Stimulated activated CD4-positive, alpha-beta T cell treated with anti-CD3 and anti-CD28 coated beads, Interleukin-15, amount 100 ng/mL, for 24 hours (primary cell): ENCODE measurements at regions not wholly inside any gene's neighbourhood (a gene's known extent, or its start where the extent isn't known, plus 50 kb on each side); places are given as distances from the start of the nearest gene placed in this dataset.

Experiments
- DNase-seq: peaks from one replicate; pipeline ENCODE4 v3.0.0-alpha.2; 2020

- DNase-seq, result no peak
Observed at GRCh38 chr1:37130221-37130948, 96.1 kb upstream of the GRIK3 start.

GRCh38 chr1:37131281-37131680, 97.0 kb upstream of the GRIK3 start:
- no peak for DNase-seq

DNA sequence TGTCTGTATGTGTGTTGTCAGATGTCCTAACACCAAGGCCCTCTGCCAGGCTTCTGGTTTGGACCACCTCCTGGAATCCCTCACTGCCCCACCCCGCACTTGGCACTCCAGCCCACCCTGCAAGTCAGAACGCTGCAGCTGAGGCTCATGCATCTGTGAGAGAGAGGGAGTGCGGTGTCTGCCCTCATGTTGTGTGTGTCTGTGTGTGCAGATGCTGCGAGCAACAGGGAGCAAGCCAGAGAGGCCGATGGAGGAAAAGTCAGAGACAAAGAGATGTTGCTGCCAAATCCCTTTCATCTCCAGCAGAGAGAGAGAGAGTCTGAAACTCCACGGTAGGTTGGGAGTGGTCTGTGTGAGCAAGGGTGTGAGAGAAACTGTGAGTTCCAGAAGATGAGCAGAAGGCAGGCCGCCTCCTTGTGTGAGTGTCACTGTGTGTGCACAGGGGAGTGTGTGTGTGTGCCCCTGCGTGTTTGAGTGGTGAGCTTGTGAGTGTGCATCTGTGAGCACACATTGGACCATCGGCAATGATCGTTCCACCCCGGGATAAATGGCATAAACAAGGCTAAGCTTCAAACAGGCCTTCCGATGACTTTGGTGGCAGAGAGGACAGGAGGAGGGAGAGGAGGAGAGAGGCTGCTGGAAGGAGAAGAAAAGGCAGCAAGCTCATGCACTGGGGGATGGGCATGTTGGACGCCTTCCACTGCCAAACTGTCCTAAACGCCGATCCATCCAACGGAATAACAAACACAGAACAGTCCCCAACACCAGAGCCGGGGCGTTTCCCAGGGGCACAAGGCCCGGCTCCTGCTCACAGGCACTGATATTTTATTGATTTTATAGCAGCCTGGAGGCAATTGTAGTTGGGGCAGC, 99.2 kb upstream of the GRIK3 start:
- no peak for DNase-seq

GRCh38 chr1:37134599-37134998, 100.3 kb upstream of the GRIK3 start:
- no peak for DNase-seq

DNA sequence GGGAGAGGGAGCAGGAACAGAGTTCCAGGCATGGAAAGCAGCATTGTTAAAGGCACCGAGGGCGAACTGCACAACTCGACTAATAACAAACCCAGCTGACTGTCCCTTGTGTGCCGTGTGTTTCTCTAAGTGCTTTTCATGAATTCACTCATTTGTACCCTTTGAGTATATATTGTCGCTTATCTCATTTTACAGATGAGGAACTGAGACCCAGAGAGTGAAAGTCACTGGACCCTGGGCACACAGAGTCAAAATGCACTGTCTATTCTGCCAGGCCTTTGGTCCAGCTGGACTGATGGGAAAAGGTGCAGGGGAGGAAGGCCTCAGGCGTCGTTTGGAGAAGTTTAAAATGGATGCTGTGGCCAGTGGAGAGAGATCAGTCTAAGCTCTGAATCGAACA, 100.7 kb upstream of the GRIK3 start:
- DNase-seq, result no peak

GRCh38 chr1:37137014-37137413, 102.7 kb upstream of the GRIK3 start:
- no peak for DNase-seq

- DNase-seq, result no peak
Observed at GRCh38 chr1:37137601-37138000, 103.3 kb upstream of the GRIK3 start.

DNA sequence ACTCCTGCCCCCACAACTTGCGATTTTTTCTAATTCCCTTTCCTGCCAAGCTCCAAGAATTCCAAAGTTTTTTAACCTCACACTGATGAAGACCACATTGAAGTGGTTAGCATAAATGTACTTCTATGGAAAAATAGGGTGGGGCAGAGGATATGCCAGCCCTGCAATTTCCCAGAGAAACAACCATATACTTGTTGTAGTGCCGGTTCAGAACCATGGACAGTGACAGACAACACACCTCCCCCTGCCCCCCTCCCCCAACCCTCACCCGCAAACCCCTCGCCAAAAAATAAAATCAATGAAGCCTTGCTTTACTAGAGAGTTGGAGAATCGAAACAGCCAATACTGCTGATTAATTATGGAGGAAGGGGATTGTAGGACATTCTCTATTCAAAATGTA, 109.5 kb upstream of the GRIK3 start:
- no peak for DNase-seq

DNA sequence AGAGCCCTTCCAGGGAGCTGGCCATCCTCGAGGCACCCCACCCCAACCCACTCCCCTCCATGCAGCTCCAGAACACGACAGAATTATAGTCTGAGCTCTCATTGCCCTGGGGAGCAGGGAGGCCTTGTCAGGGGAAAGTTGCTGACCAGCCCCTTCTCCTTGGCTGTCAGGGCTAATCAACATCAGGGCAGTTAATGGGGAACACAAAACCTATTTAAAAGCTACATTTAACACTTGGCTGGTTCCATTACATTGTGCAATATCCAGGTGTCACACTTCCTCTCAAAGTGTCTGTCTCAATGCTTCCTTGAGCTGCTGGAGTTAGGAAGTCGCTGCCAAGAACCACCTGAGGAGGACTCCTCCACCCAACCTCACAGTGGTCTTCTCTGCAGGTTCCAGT, 111.8 kb upstream of the GRIK3 start:
- no peak for DNase-seq

DNA sequence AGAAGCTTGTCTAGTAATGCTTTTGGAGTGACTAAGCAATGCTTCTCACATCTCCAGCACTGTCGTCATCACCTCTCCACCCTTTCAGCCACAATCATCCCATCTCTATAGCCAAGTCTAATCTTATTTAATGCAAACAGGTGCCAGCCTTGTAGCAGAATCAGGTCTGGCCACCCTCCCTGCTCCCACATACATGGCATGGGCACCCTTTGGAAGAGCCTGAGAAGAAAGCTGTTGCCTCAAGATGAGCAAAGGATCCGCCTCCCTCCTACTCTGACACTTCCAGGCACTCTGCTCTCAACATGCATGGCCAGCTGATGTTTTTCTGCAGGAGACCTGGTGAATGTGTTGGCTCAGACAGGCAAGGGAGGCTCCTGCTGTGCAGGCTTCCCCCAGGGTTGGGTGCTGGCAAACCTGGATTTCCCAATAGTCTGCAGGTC, 113.1 kb upstream of the GRIK3 start:
- no peak for DNase-seq

GRCh38 chr1:37147906-37148305, 113.6 kb upstream of the GRIK3 start:
- DNase-seq, result no peak

DNA sequence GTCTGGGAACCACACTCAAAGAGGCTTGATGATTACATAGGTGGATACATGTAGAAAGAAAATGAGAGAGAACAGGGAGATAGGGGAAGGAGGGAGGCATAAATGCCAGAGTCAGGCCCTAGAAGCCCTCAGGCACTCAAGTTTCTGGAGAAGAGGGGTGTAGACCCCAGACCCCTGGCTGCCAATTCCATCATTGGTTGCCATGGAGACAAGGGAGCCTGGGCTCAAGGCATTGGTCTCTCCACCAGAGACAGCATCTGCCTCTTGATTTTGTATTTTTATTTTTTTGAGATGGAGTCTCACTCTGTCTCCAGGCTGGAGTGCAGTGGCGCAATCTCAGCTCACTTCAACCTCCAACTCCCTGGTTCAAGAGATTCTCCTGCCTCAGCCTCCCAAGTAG, 114.3 kb upstream of the GRIK3 start:
- no peak for DNase-seq

GRCh38 chr1:37149296-37149695, 115.0 kb upstream of the GRIK3 start:
- DNase-seq, result no peak

DNA sequence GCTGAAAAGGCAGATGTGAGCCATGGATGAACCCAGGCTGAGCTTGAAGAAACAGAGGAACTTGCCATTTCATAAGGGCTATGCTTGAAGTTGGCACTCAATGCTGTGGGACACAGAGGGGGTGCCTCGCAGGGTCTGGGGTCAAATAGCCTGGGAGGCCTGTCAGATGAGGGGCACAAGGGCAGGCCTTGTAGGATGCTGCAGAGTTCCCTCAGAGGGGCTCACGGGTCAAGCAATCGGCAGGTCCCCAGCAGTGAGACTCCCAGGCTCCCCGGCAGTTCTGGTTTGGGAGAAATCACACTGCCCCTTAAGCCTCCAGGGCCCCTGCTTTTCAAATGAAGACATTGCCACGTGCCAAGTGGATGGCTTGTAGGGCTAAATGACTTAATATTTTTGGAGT, 116.7 kb upstream of the GRIK3 start:
- no peak for DNase-seq

DNA sequence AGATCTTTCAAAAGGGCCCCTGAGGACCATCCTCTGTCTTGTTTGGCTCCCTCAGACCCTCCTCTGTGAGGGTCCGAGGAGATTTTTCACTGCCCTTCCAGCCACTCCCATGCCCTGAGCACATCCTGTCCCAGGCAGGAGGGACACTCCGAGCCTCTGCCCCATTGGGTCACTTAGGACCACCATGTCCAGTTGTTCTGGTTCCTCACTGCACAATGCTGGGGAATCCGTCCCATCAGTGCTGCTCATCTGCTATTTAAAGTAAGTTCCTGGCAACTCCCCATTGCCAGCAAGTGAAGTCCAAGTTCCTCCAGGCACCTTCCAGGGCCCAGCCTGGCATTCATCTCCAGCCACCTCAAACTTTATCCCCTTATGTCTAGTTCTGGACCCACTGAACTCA, 117.5 kb upstream of the GRIK3 start:
- DNase-seq, result no peak

DNA sequence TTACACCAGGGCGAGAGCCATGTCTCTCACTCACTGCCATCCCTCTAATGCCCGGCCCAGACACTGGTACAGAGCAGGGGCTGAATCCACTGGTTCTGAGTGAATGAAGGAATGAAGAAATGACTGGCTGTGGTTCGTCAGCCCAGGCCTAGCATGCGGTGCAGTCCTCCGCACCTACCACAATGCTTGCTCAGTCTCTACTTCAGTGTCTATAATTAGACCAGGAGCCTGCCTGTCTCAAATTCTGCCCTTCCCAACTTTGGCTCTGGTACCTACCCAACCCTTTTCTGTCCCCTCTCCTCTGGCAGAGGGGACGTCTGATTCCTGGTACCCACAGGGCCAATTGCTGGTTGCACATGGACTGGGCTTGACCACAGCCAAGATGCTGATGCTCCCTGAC, 118.2 kb upstream of the GRIK3 start:
- no peak for DNase-seq

DNA sequence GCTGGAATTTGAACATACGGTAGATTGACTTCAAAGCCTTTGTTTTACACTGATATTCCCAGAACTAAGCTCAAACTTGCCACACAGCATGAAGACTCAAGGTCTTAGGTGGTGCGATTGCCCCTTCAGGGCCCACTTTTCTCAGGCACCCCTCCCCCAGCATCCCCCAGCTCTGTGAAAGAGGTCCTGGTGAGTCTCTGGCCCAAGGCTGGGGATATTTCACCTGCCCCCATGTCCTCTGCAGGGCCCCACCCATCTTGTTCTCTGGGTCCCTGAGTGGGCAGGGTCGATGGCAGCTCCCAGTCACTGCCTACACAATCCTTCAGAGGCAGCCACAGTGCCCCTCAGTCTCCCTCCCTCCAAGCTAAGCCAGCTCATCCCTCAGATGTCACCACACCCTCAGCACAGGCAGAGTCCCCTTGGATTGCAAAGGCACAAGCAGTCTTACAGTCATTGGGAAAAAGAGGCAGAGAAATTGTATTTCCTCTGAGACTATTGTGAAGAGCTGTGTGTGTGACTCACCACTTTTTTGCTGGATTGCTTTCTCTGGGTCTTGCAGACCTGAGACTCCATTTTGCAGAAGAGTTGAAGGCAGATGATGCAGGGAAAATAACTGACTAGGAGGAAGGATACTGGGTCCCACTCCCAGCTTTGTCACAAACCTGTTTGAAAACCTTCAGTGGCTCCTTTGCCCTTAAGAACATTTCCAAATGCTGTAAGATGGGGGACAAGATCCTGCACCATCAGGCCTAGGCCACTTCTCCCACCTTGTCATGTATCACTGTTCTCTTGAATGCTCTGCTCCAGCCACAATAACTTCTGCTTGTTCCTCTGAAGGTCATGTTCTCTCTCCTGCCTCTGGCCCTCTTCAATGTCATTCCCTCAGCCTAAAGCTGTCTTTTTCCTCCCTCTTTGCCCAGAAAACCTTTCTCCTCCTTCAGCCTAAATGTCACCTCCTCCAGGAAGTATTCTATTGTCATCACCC, 119.1 kb upstream of the GRIK3 start:
- no peak for DNase-seq

DNA sequence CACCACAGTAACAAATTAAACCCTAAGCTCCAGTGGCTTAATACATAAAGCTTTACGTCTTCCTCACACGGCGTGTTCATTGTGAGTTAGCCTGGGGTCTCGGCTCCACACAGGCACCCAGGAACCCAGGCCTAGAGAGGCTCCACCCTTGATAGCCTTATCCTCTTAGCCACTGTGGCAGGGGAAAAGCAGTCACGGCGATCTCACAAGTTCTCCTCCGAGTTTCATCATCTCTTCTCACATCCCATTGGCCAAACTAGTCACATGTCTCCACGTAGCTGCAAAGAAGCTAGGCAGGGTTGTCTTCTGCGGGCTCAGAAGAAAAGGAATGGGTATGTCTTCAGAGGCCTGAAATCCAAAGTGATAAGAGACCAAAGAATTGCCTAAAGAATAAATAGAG, 122.3 kb upstream of the GRIK3 start:
- no peak for DNase-seq

DNA sequence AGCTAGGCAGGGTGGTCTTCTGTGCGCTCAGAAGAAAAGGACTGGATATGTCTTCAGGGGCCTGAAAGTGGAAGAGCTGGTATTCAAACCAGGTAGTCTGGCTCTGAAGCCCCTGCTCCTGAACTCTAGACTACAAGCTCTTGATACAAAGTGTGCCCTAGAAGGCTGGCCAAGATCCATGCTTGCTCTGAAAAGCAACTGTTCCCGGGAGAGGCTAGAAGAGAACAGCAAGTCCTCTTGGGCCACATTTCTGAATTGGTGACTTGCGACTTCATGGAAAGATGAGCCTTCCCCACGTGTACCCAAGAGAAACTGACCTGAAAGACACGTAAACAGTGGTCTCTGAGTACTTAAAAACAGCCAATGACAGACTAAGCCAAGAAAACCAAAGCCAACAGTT, 123.3 kb upstream of the GRIK3 start:
- DNase-seq, result no peak

DNA sequence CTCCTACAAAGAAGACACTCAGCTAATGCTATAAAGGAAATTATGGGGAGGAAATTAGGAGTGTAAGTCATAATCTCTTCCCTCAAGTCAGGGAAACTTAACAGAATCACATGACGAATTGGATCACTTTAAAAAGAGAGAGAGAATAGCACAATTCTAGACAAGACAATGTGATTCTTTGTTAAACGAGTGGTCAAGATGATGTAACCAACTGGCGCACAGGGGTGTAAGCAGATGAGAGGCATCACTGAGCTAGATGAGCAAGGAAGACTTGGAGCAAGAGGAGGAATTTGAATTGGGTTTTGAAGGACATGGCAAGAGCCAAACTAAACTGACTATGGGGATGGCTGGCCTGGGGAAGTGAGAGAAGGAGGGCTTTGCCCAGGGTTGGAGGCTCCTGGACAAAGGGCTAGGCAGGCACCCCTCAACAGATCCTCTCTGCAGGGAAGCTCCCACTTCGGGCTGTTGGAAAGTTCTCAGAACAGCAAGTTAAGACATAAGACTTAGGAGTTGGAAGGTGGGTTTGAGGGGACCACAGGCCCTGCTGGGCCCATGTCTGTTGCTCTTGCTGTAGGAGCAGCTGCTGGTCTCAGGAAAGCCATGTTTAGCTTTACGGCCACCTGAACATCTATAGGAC, 123.9 kb upstream of the GRIK3 start:
- no peak for DNase-seq

DNA sequence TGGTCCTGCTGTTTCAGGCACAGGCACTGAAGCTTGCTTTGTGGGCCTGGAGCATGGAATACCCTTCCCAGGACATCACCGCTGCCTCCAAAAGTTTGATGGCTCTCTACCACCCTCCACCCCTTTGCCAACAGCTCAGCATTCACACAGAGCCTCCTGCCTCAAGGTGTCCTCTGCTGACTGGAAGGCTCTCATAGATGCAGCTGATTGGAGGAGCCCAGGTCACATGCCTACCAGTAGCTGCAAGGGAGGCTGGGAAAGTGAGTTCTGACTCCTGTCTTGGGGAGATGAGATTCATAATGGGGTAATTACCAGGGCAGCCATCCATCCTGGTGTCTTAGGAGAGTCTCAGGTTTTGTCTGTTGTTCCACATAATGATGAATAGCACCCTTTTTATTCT, 124.8 kb upstream of the GRIK3 start:
- no peak for DNase-seq

GRCh38 chr1:37161171-37161570, 126.9 kb upstream of the GRIK3 start:
- DNase-seq, result no peak

GRCh38 chr1:37162059-37162458, 127.7 kb upstream of the GRIK3 start:
- DNase-seq, result no peak
